Activated CD4-positive, alpha-beta T cell treated with anti-CD3 and anti-CD28 coated beads, Interleukin-2, amount 10 ng/mL, durations not matched to agents 7 days and 5 days (primary cell): ENCODE measurements at regions not wholly inside any gene's neighbourhood (a gene's known extent, or its start where the extent isn't known, plus 50 kb on each side); places are given as distances from the start of the nearest gene placed in this dataset.

ENCODE experiments used
- CTCF ChIA-PET: fragments of 350-600 bp; sonication (Branson Sonifier 250); formaldehyde crosslinking; loops from one replicate; lab custom pipeline; 2021; ENCODE audit warnings: antibody characterized with exemption; lab: Charles Lee
- POLR2A ChIA-PET: fragments of 350-600 bp; sonication (Branson Sonifier 250); formaldehyde crosslinking; loops from one replicate; lab custom pipeline; 2021; ENCODE audit warnings: antibody characterized with exemption; lab: Charles Lee
- DNase-seq: peaks from one replicate; pipeline ENCODE4 v3.0.0-alpha.2; 2020
- H3K27ac Mint-ChIP-seq: one replicate; pipeline ENCODE4 v1.8.0; 2021; ENCODE audit warnings: mild to moderate bottlenecking, moderate library complexity, mixed read lengths
- H3K27me3 Mint-ChIP-seq: one replicate; pipeline ENCODE4 v1.8.0; 2021; ENCODE audit warnings: mixed read lengths
- H3K36me3 Mint-ChIP-seq: one replicate; pipeline ENCODE4 v1.8.0; 2021; ENCODE audit warnings: low read depth, mixed read lengths
- H3K4me1 Mint-ChIP-seq: one replicate; pipeline ENCODE4 v1.8.0; 2021; ENCODE audit warnings: mixed read lengths
- H3K4me3 Mint-ChIP-seq: one replicate; pipeline ENCODE4 v1.8.0; 2021; ENCODE audit warnings: mild to moderate bottlenecking, moderate library complexity, mixed read lengths
- H3K9me3 Mint-ChIP-seq: one replicate; pipeline ENCODE4 v1.8.0; 2021; ENCODE audit warnings: mixed read lengths

DNA sequence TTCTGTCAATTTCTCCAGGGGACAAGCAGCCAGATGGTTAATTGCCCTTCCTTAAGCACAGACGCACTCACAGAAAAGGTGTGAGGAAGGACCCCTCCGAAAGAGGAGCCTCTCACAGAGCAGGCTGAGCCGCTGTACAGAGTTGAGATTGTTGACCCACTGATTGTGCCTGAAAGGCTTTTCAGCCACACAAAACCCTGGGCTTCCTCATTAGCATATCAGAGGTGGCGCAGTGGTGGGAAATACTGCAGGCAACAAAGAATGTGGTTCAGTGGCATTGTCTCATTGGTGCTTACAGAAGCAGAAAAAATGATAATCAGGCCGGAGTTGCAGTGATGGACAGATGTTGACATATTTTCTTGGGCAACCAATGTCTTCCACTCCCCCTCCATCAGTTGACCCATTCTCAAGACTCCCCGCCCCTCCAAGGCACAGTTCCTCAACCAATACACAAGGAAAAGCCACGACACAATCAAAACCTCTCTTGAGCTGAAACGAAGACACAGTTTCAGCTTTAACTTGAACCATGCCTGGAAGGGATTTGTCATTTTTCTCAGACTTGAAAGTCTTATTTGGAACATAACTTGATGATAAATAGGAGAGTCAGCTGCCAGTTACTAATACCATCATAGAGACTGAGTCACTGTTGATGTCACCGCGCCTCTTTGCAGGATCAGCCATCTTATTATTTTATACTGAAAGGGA, 53.1 kb downstream of the ATXN3L start:
- H3K27me3 Mint-ChIP-seq, result no peaks in the 10 kb centered on the region
- DNase-seq, result no peak
- POLR2A ChIA-PET, result no interaction called here
- CTCF ChIA-PET, result interaction anchor here (1.5 kb wide), 1 partner anchor 320 kb away, joined by 5 read pairs; no protein-coding TSS in a partner anchor
- no peaks in the 10 kb centered on the region for H3K36me3 Mint-ChIP-seq
- peaks cover 3% of the 10 kb centered on the region for H3K4me1 Mint-ChIP-seq
- no peak overlapping the region for H3K27ac Mint-ChIP-seq
- no peak overlapping the region for H3K4me3 Mint-ChIP-seq
- H3K9me3 Mint-ChIP-seq, result no peaks in the 10 kb centered on the region

DNA sequence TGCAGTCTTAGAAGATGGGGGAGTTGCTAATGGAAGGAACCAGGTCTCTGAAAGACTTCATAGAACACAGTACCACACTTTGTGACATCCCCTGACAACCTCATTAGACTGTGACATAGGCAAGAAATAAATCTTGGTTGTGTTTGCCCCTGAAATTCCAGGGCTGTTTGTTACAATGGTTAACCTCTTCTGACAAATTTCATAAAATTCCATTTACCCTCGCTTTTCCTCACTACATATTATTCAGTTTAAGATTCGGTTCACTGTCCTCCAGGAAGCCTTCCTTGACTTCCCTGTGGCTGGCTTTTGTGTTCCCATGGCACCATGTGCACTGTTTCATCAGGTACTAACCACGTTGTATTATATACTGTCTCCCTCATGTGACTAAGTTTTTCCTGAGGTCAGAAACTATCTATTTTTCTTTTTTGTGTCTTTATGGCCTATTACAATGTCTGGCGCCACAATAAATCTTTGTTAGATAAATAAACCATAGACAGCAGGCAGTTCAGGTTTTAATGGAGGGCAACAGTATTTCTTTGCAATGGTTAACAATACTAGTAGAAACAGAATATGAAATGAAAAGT, 54.2 kb downstream of the ATXN3L start:
- H3K4me1 Mint-ChIP-seq, result peaks cover 3% of the 10 kb centered on the region
- no peak for DNase-seq
- no peaks in the 10 kb centered on the region for H3K9me3 Mint-ChIP-seq
- no peaks in the 10 kb centered on the region for H3K27me3 Mint-ChIP-seq
- ChIA-PET CTCF (no interaction called here), POLR2A (no interaction called here)
- H3K36me3 Mint-ChIP-seq, result no peaks in the 10 kb centered on the region
- H3K4me3 Mint-ChIP-seq, result no peak overlapping the region
- no peak overlapping the region for H3K27ac Mint-ChIP-seq

DNA sequence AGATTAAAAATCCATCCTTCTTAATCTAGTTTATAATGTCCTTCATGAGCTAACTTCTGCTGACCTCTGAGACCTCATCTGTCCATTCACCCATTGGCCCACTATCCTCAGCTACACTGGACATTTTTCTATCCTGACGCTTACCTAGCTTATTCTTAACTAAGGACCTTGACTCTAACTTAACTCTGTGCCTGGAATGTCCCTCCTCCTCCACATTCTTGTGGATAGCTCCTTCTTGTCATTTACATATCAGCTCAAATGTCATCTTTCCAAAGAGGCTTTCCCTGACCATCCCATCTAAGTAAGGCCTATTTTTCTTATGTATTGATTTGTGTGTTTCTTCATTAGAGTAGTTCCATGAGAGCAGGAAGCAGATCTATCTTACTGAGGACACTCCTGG, 54.7 kb downstream of the ATXN3L start:
- Mint-ChIP-seq H3K27ac (no peak overlapping the region), H3K4me3 (no peak overlapping the region), H3K36me3 (no peaks in the 10 kb centered on the region), H3K4me1 (peaks cover 3% of the 10 kb centered on the region), H3K27me3 (no peaks in the 10 kb centered on the region), H3K9me3 (no peaks in the 10 kb centered on the region)
- DNase-seq, result no peak
- ChIA-PET CTCF (no interaction called here), POLR2A (no interaction called here)

DNA sequence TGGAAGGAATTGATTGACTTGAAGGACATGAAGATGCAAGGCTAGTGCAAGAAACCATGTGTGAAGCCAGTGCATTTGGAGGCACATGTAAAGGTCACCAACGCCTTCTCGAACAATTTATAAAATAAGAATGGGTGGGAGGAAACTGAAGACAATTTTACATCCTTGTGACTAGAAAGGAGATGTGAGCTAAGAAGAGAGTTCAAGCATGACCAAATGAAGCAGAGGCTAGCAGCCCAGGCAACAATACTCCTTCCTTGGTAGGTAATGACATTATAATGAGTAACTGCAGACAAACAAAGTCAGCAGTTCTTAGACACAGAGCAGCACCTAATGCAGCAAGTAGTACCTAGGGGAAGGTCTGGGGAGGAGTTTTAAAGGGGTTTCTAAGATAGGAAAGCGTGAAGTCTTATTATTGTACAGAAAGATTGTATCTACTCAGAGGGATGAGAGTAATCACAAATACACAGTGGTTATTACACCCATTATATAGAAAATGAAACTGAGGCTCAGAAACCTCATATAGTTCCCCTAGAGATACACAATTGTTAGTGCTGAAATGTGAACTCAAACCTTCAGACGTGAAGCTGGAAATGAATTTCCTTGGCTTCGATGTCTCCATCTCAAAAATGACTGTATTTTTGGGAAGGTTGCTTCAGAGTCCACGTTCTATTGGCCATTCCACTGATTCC, 56.1 kb downstream of the ATXN3L start:
- POLR2A ChIA-PET, result no interaction called here
- Mint-ChIP-seq H3K4me3 (no peak overlapping the region), H3K9me3 (no peaks in the 10 kb centered on the region), H3K4me1 (peaks cover 3% of the 10 kb centered on the region), H3K27ac (no peak overlapping the region), H3K36me3 (no peaks in the 10 kb centered on the region), H3K27me3 (no peaks in the 10 kb centered on the region)
- DNase-seq, result no peak
- CTCF ChIA-PET, result interaction anchor here (0.6 kb wide), 1 partner anchor 82 kb away, joined by 5 read pairs; no protein-coding TSS in a partner anchor

DNA sequence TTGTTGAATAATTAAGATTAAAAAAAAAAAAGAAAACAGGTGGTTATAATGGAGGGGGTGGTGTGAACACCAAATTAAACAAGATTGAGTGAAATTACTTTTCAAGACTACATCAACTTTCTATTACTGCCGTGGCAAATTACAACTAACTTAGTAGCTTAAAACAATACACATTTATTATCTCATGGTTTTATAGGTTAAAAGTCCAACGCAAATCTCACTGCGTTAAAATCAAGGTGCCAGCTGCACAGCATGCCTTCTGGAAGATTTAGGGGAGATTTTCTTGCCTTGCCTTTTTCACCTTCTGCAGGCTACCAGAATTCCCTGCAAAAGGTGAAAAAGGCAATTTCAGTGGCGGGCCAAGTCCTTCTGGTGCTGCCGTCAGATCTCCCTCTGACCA, 58.5 kb downstream of the ATXN3L start:
- no peak for DNase-seq
- Mint-ChIP-seq H3K27me3 (no peaks in the 10 kb centered on the region), H3K4me3 (no peak overlapping the region), H3K9me3 (no peaks in the 10 kb centered on the region), H3K4me1 (peaks cover 13% of the 10 kb centered on the region), H3K27ac (no peak overlapping the region), H3K36me3 (no peaks in the 10 kb centered on the region)
- ChIA-PET POLR2A (no interaction called here), CTCF (no interaction called here)

DNA sequence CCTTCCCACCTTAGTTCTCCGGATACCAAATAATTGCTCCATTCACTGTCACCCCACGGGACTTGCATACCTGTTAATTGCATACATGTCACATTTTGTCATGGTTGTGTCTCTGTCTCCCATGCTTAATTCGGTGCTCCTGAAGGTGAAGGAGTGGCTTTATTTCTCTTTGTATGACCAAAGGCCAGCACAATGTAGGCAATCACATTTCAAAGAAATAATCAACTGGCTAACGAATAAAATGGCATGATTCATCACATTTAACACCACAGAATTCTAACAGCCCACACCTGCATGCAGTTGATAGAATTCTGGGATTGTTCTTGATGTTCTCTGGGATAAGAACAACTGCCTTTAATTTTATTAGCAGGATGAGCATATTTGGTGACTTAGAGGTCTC, 59.3 kb downstream of the ATXN3L start:
- ChIA-PET CTCF (no interaction called here), POLR2A (no interaction called here)
- no peak for DNase-seq
- H3K4me1 Mint-ChIP-seq, result peaks cover 19% of the 10 kb centered on the region
- H3K27ac Mint-ChIP-seq, result no peak overlapping the region
- H3K4me3 Mint-ChIP-seq, result no peak overlapping the region
- peaks cover 2% of the 10 kb centered on the region for H3K36me3 Mint-ChIP-seq
- H3K27me3 Mint-ChIP-seq, result no peaks in the 10 kb centered on the region
- peaks cover 4% of the 10 kb centered on the region for H3K9me3 Mint-ChIP-seq

DNA sequence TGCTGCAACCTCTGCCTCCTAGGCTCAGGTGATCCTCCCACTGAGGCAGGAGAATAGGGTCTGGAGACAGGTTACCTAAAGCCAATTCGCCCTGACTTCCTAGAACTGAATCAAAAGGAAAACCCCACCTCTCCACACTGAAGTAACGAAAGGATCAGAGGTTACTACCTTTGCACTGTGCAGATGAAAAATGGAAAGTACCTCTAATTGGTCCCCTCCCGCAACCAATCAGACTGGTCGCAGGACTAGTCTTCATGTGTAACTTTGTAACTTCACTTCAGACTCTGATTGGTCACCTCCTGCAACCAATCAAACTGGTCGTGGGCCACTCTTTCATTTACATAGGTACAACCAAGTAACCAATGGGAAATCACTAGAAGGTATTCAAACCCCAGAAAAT, 61.1 kb downstream of the ATXN3L start:
- Mint-ChIP-seq H3K9me3 (peaks cover 4% of the 10 kb centered on the region), H3K27ac (no peak overlapping the region), H3K4me1 (peaks cover 36% of the 10 kb centered on the region), H3K27me3 (no peaks in the 10 kb centered on the region), H3K36me3 (peaks cover 2% of the 10 kb centered on the region), H3K4me3 (no peak overlapping the region)
- POLR2A ChIA-PET, result no interaction called here
- no peak for DNase-seq
- CTCF ChIA-PET, result no interaction called here

DNA sequence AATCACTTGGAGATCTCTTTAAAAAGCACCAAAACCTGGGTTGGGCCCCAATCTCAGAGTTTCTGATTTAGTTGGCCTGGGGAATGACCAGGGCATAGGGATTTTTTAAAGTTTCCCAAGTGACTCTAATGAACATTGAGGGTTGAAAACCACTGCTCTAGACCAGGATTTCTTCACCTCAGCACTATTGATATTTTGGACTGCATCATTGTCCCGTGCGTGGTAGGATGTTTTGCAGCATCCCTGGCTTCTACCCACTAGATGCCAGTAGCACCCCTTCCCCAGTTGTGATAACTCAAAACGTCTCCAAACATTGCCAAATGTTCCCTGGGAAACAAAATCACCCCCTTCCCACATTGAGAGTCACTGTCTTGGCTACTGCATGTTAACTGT, 61.8 kb downstream of the ATXN3L start:
- H3K27ac Mint-ChIP-seq, result no peak overlapping the region
- H3K9me3 Mint-ChIP-seq, result peaks cover 9% of the 10 kb centered on the region
- peaks cover 35% of the 10 kb centered on the region for H3K4me1 Mint-ChIP-seq
- ChIA-PET CTCF (no interaction called here), POLR2A (no interaction called here)
- peaks cover 2% of the 10 kb centered on the region for H3K36me3 Mint-ChIP-seq
- no peak overlapping the region for H3K4me3 Mint-ChIP-seq
- no peaks in the 10 kb centered on the region for H3K27me3 Mint-ChIP-seq
- no peak for DNase-seq

DNA sequence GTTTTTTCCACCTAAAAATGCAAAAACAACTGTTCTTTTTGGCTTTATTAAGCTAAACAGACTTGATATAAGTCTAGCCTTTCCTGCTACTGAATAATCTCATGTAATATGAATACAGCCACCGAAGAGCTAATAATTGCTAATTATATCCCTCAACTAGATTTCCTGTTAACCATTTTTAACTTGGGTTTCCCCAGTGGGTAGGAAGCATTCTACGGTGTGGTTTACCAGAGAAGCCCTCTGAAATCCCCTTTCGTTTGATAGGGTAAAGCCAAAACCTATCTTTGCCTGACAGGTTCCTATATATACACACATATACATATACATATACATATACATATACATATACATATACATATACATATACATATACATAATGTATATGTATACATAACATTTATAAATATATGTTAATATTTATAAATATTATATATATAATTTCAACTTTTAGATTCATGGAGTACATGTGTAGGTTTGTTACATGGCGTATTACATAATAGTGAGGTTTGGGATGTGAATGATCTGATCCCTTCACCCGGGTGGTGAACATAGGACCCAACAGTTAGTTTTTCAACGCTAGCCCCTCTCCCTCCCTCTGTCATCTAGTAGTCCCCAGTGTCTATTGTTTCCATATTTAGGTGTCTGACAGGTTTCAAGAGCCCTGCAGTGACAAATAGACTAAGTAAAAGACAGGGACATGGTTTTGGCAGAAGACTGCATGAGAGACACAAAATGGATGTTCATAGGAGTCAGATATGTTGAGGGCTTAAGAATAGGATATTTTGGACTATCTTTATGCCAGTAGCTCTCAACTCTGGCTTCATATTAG, 62.4 kb downstream of the ATXN3L start:
- ChIA-PET CTCF (interaction anchor here (0.9 kb wide), 1 partner anchor 21 kb away, joined by 3 read pairs; no protein-coding TSS in a partner anchor), POLR2A (no interaction called here)

DNA sequence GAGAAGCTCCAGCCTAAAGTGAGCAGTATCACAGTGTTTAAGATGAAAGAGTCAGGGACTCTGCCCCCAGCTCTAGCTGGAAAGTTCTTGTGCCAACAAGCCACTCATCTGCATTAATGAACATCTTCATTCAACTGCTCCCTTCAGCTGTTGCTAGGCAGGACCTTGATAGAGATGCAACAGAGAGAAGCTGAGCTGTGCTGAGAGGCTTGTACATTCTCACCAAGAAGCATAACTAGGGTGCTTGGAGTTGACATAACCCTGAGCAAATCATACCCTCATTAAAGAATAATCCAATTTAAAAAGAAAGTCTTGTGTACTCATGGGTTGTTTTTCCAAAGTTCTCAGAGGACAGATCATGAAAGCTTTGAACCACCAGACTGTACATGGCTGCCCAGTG, 63.2 kb downstream of the ATXN3L start:
- ChIA-PET CTCF (interaction anchor here (0.9 kb wide), 1 partner anchor 22 kb away, joined by 3 read pairs; no protein-coding TSS in a partner anchor), POLR2A (no interaction called here)
- Mint-ChIP-seq H3K9me3 (peaks cover 9% of the 10 kb centered on the region), H3K36me3 (peaks cover 2% of the 10 kb centered on the region), H3K27ac (no peak overlapping the region), H3K4me1 (peaks cover 35% of the 10 kb centered on the region), H3K4me3 (no peak overlapping the region), H3K27me3 (no peaks in the 10 kb centered on the region)
- DNase-seq, result no peak

More for the DNA sequence above, 62.4 kb downstream of the ATXN3L start:
- H3K9me3 Mint-ChIP-seq, result peaks cover 9% of the 10 kb centered on the region
- H3K27ac Mint-ChIP-seq, result no peak overlapping the region
- DNase-seq, result no peak
- no peak overlapping the region for H3K4me3 Mint-ChIP-seq
- H3K36me3 Mint-ChIP-seq, result peaks cover 2% of the 10 kb centered on the region
- peaks cover 35% of the 10 kb centered on the region for H3K4me1 Mint-ChIP-seq
- H3K27me3 Mint-ChIP-seq, result no peaks in the 10 kb centered on the region

DNA sequence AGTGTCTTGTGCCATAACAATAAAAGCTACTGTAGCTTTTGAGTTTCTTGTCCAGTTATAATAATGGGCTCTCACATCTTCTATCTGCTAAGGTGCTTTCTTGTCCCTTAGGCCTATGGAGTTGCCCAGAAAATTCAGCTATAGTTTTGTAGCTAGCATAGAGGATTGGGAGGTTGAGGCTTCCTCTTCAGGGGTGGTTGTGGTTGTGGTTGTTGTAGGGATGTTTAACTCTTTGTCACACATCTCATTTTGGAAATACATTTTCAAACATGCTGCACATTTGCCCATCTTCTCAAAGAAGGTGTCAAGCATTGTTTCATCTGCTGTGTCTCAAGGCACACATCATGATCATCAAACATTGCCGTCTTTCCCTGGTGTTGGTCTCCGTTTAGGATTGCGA, 65.0 kb downstream of the ATXN3L start:
- Mint-ChIP-seq H3K4me3 (no peak overlapping the region), H3K36me3 (peaks cover 2% of the 10 kb centered on the region), H3K27me3 (no peaks in the 10 kb centered on the region), H3K4me1 (peaks cover 35% of the 10 kb centered on the region), H3K9me3 (peaks cover 9% of the 10 kb centered on the region), H3K27ac (no peak overlapping the region)
- DNase-seq, result no peak
- ChIA-PET POLR2A (no interaction called here), CTCF (interaction anchor here (0.6 to 1.4 kb wide), 2 partner anchors 19 to 405 kb away, joined by 3 to 5 read pairs; no protein-coding TSS in a partner anchor)

DNA sequence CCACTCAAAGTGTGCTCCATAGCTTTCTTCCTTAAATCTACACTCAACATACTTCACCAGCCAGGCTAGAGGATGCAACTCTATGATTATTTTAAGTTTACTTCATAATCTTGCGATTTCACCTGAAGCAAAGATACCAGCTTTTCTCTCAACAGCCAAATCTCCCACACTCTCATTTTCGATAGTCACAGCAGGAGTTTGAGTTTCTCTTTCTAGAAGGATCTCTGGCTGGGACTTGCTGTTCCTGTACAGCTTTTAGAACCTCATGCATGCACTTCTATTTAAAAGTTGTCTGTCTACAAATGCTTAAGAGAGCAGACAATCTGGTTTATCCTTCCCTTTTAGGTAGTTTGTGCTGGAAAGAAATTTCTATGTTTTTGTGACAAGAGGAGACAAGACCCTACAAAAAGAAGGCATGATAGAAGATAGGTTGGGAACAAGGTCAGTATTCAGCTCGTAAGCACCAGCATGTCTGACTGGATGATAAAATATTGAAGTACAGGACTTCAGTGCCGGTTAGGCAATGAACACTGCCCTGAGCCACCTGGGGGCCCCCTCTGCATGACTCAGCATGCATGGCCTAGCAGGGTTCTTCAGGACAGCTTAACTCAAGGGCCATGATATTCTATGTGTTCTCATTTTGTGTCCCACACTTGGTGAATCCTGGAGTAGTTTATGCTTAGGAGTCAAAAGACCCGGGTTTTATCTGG, 65.6 kb downstream of the ATXN3L start:
- ChIA-PET CTCF (interaction anchor here (1.4 kb wide), 1 partner anchor 20 kb away, joined by 5 read pairs; no protein-coding TSS in a partner anchor), POLR2A (no interaction called here)
- H3K4me1 Mint-ChIP-seq, result peaks cover 39% of the 10 kb centered on the region
- H3K27me3 Mint-ChIP-seq, result no peaks in the 10 kb centered on the region
- DNase-seq, result no peak
- H3K36me3 Mint-ChIP-seq, result peaks cover 2% of the 10 kb centered on the region
- H3K4me3 Mint-ChIP-seq, result no peak overlapping the region
- H3K9me3 Mint-ChIP-seq, result peaks cover 9% of the 10 kb centered on the region
- no peak overlapping the region for H3K27ac Mint-ChIP-seq
